IPS-NIHi7 (cell line): ENCODE measurements at regions not wholly inside any gene's neighbourhood (a gene's known extent, or its start where the extent isn't known, plus 50 kb on each side); places are given as distances from the start of the nearest gene placed in this dataset.

ENCODE experiments used
- DNase-seq: peaks from one replicate; pipeline ENCODE4 v3.0.0; 2012; ENCODE audit warnings: mixed read lengths; ENCODE audit errors: extremely low spot score

DNA sequence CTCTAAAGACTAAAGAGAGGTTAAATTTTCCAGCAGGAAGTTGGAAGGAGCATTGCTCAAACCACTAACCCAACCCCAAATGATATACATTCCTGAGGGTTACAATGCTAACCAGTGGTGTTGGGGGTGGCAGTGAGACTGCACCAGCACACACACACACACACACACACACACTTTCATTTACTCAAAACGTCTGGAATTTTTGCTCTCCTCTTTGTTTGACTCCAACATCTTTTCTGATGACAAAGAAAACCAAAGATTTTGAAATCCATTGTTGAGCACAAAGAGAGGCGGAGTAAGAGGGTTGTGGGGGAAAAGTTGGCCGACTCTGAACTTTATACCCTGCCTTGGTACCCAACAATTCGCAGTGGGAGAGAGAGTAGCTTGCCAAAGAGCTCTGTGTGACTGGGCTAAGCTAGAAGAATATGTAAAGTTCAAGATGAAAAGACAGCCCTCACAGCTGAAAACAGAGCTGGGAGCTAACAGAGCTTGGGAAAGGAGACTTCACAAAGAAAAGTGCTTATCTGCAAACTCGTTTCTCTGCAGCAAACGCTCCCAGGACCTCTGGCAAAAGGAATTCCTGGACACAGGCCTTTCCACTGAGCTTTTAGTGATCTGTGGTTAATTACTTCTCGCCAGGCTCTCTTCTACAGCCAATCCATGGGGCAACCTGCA lies 426.0 kb upstream of the CDH11 start:
- peak; percentile 31 for DNase-seq

DNA sequence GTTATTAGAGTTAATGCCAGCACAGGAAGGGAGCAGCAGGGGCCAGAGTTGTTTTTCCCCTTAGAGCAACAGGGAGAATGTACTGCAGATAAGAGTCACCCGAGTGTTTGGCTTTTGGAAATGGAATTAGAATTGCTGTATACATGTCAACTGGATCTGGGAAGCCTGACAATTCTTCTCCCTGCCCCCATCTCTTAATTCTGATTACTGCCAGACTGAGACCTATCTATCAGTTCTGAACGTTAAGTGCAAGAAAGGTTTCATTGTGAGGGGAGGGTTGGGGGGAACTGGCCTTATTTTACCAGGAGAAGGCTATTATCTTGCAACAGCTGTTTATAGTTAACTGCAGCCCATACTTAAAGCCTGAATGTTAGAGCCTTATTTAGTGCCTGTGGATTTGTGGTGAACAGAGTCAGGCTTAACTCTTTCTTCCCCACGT lies 424.5 kb upstream of the CDH11 start:
- no peak for DNase-seq

DNA sequence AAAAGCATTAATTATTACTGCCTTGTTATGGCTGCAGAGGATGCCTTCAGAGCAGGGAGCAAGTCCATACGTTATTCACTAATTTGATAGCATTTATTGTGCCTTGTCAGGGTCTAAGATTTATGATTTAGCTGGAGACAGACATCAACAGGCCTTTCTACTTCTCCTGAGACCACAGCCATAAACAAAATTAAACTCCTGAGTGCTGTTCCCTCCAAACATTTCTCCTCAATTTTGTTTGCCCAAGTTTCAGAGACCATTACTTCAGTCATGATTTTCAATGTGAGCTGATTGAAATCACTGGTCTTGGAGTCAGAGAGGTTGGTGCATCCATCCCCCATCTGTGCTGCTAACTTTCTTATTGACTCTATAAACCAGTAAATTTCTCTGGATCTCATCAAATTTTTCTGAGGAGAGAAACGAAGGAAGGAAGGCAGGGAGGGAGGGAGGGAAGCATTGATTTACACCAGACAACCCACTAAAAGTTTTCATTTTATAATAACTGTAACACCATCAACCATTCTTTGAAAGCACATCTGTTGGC lies 423.6 kb upstream of the CDH11 start:
- no peak for DNase-seq

DNA sequence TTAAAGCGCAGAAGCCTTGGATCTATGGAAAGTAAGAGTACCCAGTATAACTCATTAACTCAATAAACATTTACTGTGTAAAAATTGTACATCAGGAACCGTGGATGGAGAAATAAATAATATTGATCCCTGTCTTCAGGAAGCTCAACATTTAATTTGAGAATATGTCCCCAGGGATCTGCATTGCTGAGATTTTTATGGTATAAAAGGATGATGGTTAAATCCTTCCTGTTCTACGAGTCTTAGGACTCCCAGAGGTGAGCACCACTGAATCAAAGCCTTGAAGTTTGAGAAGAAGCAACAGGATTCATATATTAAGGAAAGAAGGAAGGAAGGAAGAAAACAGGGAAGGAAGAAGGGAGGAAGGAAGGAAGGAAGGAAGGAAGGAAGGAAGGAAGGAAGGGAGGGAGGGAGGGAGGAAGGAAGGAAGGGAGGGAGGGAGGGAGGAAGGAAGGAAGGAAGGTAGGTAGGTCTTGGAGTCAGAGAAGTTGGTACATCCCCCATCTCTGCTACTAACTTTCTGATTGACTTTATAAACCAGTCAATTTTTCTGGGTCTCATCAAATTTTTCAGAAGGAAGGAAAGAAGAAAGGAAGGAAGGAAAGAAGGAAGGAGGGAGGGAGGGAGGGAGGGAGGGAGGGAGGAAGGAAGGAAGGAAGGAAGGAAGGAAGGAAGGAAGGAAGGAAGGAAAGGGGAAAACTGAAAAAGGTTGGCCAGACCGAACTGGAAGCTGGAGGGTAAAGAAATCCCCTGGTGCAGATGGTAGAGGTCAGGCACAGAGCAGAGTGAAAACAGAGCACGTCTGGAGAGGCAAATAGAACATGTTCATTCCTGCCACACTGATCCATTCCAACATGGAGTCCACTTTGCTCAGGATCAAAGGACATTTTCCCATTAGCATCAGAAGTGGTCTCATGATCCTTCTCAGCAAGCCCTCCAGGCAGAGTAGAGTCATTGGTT lies 422.2 kb upstream of the CDH11 start:
- no peak for DNase-seq

DNA sequence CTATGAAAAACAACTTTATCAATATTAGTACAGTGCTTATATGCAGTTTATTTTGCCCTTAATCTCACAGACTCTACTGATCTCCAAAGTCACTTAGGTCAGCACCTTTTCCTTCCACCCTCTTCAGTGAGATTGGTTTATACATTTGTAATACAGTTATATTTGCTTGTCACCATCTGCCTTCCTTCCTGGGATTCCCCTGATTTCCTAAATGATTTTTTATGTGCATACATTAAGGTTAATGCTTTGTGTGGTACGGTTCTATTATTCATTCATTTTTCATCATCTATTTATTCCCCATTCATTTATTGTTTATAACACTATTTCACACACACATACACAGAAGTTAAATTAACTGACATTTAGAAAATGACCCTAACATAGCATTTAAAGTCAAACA lies 419.8 kb upstream of the CDH11 start:
- no peak for DNase-seq

DNA sequence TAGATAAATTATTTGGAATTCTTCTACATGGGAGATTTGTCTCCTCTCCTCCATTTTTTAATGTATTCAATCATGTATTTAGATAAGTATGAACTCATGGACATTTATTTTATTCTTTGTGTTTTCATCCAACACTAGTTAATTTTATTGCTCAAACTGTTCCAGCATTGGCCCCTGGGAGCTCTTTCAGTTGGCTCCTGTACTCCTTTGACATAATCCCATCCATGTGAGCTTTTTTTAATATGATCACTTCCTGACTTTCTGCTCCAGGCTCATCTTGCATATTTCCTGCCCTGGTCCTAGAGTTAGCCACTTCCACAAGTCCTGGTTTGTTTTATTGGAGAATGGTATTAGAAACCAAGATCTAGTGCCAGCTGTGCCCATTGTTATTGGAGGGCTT lies 419.0 kb upstream of the CDH11 start:
- no peak for DNase-seq

DNA sequence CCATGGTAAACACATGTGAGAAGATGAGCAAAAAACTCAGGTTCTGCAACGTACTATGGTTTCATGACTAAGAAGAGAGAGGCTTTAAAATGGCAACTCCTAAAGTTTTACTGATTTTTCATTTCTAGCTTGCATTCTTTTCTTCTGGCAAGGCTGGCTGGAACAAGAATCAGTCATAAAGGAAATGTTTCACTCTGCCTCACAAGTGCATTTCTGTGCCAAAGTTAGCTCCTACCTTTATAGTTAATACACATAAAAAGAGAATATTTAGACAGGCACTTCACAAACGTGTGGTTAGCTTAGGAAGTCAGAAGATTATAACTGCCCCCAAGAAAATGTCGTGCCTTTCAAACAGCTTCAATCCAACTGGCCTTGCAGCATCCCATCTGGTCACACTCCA lies 417.1 kb upstream of the CDH11 start:
- DNase-seq = no peak

DNA sequence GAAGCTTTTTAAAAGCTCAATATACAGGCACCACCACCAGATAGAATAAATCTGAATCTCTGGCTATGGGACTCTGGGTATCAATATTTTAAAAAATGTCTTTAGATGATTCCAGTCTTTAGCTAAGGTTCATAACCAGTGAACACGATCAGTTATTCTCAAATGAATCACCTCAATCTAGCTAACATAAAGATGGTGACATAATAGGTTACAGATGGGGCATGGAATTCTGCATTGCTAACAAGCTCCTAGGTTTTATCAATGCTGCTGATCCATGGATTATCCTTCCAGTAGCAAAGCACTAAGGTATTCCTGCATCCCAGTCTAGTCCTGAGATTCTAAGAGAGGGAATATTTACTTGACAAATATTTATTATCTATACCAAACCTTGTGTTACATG lies 415.5 kb upstream of the CDH11 start:
- DNase-seq = no peak

DNA sequence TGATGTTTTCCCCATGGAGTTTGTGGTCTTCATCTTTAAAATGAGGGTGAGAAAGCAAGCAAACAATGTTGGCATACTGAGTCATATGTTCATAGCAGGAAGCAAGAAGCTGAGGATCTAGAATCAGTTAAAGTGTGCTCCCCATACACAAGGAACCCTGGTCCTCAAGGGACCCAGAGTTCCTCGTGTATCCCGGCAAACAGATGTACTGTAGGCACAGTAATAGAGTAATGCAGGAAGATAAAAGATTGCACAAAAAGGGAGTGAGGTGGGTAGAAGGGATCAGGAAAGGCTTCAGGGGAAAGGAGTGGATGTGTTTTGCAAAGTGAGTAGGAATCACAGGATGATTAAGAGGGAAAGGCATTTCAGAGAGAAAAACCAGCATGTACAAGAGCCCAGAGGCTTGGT lies 412.3 kb upstream of the CDH11 start:
- no peak for DNase-seq

DNA sequence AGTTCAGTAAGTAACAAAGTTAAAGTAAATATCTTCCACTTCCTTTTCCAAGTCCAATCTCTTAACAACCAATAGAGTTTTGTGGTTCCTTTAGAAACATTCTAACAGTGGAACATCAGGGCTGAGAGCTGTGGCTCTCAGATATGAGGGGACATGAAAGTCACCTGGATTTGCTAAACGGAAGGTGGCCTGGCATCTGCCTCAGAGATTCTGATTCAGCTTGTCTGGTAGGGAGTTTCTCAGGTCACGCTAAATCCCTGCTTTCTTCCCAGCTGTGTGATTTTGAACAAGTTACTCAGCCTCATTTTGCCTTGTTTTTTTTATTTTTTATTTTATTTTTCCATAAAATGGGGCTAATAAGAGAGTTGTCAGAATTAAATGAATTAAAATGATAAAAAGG lies 411.0 kb upstream of the CDH11 start:
- DNase-seq = no peak

DNA sequence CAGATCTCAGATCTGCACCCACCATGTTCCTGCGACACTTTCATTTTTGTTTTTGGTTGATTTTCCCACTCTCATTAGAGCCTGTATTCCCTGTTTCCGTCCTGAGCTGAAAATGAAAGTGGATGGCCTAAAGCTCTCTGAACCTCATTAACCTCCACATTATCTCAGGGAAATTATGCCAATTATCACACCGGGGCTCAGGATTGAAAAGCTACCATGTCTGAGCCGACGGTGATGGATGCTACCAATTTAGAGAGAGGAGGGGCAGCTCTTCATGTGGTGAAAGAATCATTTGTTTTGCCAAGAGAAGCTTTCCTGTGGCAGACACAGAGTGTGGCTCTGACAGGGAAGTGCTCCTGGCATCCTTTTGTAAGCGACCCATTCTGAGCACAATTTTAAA lies 410.4 kb upstream of the CDH11 start:
- no peak for DNase-seq

DNA sequence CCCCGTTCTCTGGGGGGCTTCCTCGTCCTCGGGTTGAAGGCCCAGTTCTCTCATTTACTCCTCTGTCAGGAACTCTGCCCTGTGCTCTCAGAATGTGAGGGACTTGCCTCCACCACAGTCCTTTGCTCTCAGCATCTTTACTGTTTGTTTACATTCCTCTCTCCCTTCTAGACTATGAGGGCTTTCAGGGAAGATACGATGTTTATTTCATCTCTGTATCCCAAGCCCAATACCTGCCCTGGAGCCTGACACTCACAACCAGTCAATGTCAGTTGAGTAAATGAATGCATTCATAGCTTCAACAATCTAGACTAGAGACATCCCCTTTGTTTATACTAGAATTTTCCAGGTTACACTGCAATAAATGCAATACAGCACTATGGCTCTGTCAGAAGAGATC lies 409.6 kb upstream of the CDH11 start:
- DNase-seq = no peak

DNA sequence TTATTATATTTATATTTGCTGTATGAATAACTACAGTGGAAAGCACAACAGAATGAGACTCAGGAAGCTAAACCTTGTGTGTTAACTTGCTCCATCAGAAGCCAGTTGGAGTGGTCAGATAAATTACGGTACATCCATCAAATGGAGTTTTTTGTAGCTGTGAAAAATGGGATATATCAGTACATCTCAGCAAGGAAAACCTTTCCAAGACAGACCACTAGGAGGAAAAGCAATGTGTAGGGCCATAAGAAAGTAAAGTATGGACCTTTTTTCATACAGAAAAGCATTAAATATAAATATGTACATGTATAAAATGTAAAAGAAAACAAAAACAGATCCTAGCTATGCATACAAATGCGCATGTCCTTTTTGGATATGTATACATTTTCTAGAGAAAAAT lies 403.8 kb upstream of the CDH11 start:
- DNase-seq = no peak

DNA sequence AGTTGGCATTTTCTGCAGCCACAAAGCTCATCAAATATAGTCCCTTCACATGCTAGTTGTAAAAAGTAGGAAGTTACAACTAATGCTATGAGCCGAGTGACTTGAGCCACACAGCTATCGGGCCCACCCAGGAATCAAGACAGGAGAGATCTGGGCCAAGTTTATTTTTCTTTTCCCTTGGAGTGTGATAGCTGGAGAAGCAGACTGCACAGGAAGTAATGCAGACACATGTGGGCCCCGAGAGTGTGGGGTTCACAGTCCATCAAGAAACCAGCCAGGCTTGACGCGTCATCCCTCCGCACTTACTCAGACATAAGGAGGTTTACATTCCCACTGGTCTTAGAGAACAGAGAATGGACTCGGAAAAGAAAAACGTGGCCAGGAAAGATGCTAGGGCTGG lies 403.1 kb upstream of the CDH11 start:
- no peak for DNase-seq

DNA sequence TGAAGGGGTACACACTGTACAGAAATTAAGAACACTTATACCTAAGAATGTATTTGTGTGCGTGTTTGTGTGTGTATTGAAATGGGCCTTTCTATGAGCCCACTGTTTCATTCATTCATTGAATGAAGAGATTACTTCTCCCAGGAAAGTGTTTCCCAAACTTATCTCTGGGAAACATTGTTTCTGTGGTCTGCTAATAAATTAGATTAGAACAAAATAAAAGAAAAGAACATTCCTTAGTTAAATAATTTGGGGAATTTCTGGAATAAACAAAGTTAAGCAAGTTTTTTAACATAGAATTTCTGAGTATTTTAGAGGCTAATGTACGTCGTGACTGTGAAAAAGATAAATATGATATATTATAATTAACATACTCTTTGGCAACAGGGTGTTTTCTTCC lies 402.4 kb upstream of the CDH11 start:
- no peak for DNase-seq

DNA sequence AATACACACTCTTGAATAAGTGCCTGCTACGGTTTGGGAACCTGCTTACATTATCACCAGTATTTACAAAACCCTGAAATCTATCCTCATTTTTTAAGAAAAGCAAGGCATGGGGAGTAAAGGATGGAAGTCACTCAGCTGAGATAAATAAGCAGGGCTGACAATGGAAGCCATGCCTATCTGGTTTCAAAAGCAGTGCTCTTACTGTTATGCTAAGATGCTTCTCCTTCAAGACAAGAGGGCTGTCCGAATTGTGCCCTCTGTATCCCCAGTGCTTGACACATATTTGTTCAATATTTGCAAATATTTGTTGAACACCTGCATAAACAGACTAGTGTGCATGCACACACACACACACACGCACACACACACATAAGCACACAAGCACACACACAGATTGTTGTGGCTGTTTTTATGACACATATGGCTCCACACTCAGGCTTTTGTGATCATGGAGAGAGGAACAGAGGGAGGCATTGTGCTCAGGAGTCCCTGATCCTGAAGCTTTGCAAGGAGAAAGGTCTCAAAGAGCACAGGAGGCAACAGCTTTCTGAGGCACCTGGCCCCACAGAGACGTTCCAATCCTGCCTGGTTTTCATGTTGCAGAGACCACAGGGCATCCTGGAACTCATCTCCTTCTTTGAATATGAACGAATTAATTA lies 401.6 kb upstream of the CDH11 start:
- no peak for DNase-seq

DNA sequence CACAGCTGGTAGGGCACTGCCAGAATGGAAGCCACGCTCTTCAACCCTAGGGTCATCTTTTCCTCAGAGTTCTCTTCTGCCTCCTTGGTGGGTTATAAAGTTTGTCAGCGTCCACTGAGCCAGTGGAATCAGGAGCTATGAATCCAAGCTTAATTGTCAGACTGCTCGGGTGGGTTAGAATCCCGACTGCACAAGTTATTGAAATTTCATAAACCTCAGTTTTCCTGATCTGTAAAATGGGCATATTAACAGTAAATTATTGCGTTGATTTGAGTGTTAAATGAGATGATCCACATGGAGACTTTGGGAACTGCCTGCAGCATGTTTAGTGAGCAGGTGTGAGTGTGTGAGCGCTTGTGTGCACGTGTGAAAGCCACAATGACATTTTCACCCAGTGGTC lies 400.5 kb upstream of the CDH11 start:
- DNase-seq = no peak

DNA sequence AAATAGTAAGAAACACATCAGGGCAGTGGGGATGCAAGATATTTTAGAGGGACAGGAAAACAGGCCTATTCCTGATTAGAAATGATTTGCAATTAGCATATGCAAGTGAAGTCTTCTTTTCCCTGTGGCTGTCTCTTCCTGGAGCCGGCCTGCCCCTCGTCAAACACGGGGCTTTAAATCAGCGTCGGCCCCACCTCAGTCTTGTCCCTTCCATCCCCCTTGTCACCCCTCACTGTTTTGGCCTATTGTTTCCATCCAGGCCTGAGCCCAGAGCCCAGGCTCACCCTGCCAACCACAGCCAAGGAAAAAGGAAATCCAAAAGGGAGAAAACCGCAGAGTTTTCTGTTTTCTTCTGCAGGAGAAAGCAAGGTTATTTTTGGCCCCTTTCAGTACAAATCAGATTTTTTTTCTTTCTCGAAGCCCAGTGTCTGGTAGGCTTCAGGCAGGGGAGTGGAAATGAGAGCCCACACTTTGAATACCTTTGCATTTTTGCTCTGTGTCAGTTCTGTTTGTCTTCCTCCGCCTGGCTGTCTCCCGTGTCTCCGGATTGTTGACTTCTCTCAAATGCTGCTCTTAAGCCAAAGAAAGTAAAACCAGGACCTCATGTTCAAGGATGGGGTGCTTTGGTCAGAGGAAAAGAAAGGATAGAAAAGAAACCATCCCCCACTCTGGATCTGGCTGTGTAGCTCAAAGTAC lies 399.9 kb upstream of the CDH11 start:
- no peak for DNase-seq

DNA sequence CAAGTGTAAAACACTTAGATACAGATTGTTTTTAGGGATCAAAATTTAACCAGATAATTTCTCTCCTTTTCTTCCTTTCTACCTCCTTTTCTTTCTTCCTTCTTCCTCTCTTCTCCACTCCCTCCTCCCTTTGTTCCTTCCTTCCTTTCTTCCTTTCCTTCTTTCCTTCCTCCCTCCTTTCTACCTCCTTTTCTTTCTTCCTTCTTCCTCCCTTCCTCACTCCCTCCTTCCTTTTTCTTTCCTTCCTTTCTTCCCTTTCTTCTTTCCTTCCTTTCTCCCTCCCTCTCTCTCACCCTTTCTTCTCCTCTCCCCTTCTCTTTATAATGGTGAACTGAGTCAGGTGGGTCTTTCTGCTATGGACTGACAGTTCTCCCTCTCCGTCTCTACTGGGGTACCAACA lies 397.5 kb upstream of the CDH11 start:
- no peak for DNase-seq

DNA sequence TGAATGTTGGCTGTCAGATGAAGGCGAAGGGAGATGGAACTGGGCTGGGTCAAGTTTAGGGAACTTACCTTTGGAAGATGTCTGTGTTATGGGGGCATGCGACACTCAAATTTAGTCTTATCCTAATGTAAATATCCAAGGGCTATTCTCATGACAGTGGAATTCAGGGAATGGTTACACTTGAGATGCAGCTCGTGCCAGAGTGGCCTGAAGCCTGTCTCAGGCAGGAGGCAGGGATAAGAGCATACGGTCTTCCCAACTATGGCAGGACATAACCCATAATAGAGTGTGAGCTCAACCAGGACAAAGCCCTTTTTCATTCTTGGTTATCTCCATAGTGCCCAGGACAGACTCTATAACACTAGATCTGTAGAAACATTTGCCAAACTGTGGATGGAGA lies 393.3 kb upstream of the CDH11 start:
- DNase-seq = no peak

DNA sequence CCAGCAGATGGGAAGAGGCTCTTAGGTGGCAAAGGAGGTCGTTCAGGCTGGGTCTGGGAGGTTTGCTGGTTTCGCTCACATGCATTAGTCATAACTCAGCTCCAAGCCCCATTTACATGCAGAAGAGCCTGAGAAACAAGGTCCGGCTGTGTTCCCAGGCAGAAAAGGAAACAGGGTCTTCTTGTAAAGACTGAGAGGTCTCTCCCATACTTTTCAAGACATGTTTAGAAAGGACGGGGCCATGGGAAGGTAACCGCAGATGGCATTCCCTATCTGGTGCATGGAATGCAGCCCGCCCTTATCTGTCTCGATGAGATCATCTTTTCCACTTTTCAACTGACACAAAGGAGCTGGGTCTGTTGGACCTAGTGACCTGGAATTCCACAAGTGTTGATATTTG lies 389.0 kb upstream of the CDH11 start:
- peak; percentile 34 for DNase-seq

DNA sequence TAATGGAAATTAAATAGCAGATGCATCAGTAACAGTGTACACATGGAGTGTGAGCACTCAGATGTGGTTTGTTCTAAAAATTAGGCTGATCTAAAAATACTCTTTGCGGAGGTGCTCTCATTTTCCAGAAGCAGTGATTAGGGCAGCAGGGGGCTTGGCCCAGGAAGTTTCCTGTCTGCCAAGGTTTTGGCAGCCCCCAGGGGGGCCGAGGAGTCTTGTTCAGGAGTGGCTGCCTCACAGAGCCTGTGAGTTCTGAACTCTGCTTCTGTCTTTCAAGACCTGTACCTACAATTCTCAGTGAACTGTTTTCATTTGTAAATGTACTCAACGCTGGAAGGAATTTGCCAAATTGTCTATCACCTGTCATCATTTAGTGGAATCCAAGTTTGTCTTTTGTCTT lies 388.4 kb upstream of the CDH11 start:
- no peak for DNase-seq
